SU-DHL-6 (cell line): ENCODE measurements at regions not wholly inside any gene's neighbourhood (a gene's known extent, or its start where the extent isn't known, plus 50 kb on each side); places are given as distances from the start of the nearest gene placed in this dataset.

ENCODE experiments used
- CTCF ChIP-seq: fragments of 200-600 bp; sonication (generic); IDR thresholded peaks from one replicate; pipeline ENCODE4 v1.5.1; 2017; ENCODE audit warnings: antibody characterized with exemption, mild to moderate bottlenecking, low read length, moderate library complexity; ENCODE audit not compliant: insufficient read depth, poor library complexity, severe bottlenecking
- EZH2phosphoT487 ChIP-seq: fragments of 200-600 bp; sonication (generic), shearing (Covaris generic); conservative IDR thresholded peaks from 2 replicates; pipeline ENCODE4 v1.6.1; 2018; ENCODE audit warnings: mild to moderate bottlenecking, antibody characterized with exemption, low read length, moderate library complexity, mixed read lengths

- no peak for TF ChIP-seq CTCF
- no peak for TF ChIP-seq EZH2phosphoT487
These were observed 161.2 kb downstream of the COPRS start for GRCh38 chr17:31697838-31698237.
